SK-N-SH (cell line): ENCODE measurements at regions not wholly inside any gene's neighbourhood (a gene's known extent, or its start where the extent isn't known, plus 50 kb on each side); places are given as distances from the start of the nearest gene placed in this dataset.

Experiments
- CTCF ChIA-PET: fragments of 300-600, 350-600 bp; formaldehyde crosslinking; extraction: SDS; loops from one replicate; lab custom pipeline; 2021; lab: Yijun Ruan, JAX
- POLR2A ChIA-PET: fragments of 350-600 bp; sonication (Branson Sonifier 250); formaldehyde crosslinking; extraction: SDS; loops from one replicate; lab custom pipeline; 2020; ENCODE audit warnings: antibody characterized with exemption, inconsistent platforms; lab: Yijun Ruan, JAX
- DNase-seq: peaks from one replicate; pipeline ENCODE4 v3.0.0; 2012
- H2AFZ ChIP-seq: fragments of 200-600 bp; sonication (generic); 2 replicates; pipeline ENCODE4 v1.8.1; 2016; ENCODE audit warnings: antibody characterized with exemption, mild to moderate bottlenecking, low read depth
- H3F3A ChIP-seq: fragments of 200-600 bp; sonication (generic); replicated peaks from 2 replicates; pipeline ENCODE3; 2016; ENCODE audit warnings: antibody characterized with exemption, mild to moderate bottlenecking; ENCODE audit not compliant: insufficient read depth
- H3K27ac ChIP-seq, 2 experiments: fragments of 200-500 bp in 1 of 2; fragments of 200-600 bp in 1 of 2; sonication (Bioruptor generic) in 1 of 2; sonication (generic), shearing (Covaris generic) in 1 of 2; 2 replicates each; pipeline versions ENCODE4 v1.5.1 to v1.6.1; 2014 to 2016; ENCODE audit warnings: low read depth in 2 of 2, inconsistent platforms in 1 of 2, low read length in 1 of 2, mild to moderate bottlenecking in 1 of 2, mixed read lengths in 1 of 2
- H3K27me3 ChIP-seq: fragments of 200-600 bp; sonication (generic), shearing (Covaris generic); 2 replicates; pipeline ENCODE4 v1.6.1; 2016; ENCODE audit warnings: mixed run types; ENCODE audit not compliant: insufficient read depth
- H3K36me3 ChIP-seq, 2 experiments: fragments of 200-500 bp in 1 of 2; fragments of 200-600 bp in 1 of 2; sonication (Bioruptor generic) in 1 of 2; sonication (generic) in 1 of 2; replicated peaks in 1 of 2; 2 replicates each; pipeline versions ENCODE3 to v1.5.1; 2014 to 2016; ENCODE audit warnings: low read length in 1 of 2, mild to moderate bottlenecking in 1 of 2; ENCODE audit not compliant: insufficient read depth in 2 of 2, control insufficient read depth in 1 of 2
- H3K4me1 ChIP-seq, 2 experiments: fragments of 200-500 bp in 1 of 2; fragments of 200-600 bp in 1 of 2; sonication (Bioruptor generic) in 1 of 2; sonication (generic), shearing (Covaris generic) in 1 of 2; 2 replicates each; pipeline versions ENCODE4 v1.5.1 to v1.6.1; 2014 to 2016; ENCODE audit warnings: low read depth in 1 of 2, low read length in 1 of 2, mixed run types in 1 of 2; ENCODE audit not compliant: insufficient read depth in 2 of 2, control insufficient read depth in 1 of 2
- H3K4me2 ChIP-seq: fragments of 200-600 bp; sonication (generic), shearing (Covaris generic); 2 replicates; pipeline ENCODE4 v1.6.1; 2017; ENCODE audit warnings: mixed run types
- H3K4me3 ChIP-seq, 2 experiments: fragments of 200-500 bp in 1 of 2; fragments of 200-600 bp in 1 of 2; sonication (Bioruptor generic) in 1 of 2; sonication (generic), shearing (Covaris generic) in 1 of 2; 2 replicates each; pipeline versions ENCODE4 v1.5.1 to v1.8.1; 2014 to 2016; ENCODE audit warnings: low read depth in 2 of 2, inconsistent platforms in 1 of 2, low read length in 1 of 2, mild to moderate bottlenecking in 1 of 2, mixed read lengths in 1 of 2, moderate library complexity in 1 of 2
- H3K79me2 ChIP-seq: fragments of 200-600 bp; sonication (generic); 2 replicates; pipeline ENCODE4 v1.8.1; 2017; ENCODE audit warnings: mild to moderate bottlenecking; ENCODE audit not compliant: insufficient read depth
- H3K9ac ChIP-seq: fragments of 200-600 bp; sonication (generic); 2 replicates; pipeline ENCODE4 v1.6.1; 2017; ENCODE audit warnings: mixed run types
- H3K9me2 ChIP-seq: fragments of 200-600 bp; sonication (generic); 2 replicates; pipeline ENCODE4 v1.6.1; 2017; ENCODE audit warnings: mixed run types
- H3K9me3 ChIP-seq: fragments of 200-600 bp; sonication (generic); 2 replicates; pipeline ENCODE4 v1.6.1; 2017; ENCODE audit warnings: mixed run types, mild to moderate bottlenecking, moderate library complexity
- H4K20me1 ChIP-seq: fragments of 200-600 bp; sonication (generic); 2 replicates; pipeline ENCODE4 v1.6.1; 2017; ENCODE audit warnings: mild to moderate bottlenecking, mixed run types; ENCODE audit not compliant: insufficient read depth
- ELF1 ChIP-seq: IDR thresholded peaks from 2 replicates; pipeline ENCODE4 v1.4.0; 2012
- GABPA ChIP-seq: IDR thresholded peaks from 2 replicates; pipeline ENCODE4 v1.4.0; 2012; ENCODE audit warnings: low read depth, mild to moderate bottlenecking
- MXI1 ChIP-seq: IDR thresholded peaks from 2 replicates; pipeline ENCODE4 v1.6.1; 2012; ENCODE audit warnings: mild to moderate bottlenecking, low read depth, low read length, improper control_type of control experiment
- NFIC ChIP-seq: IDR thresholded peaks from 2 replicates; pipeline ENCODE4 v1.4.0; 2012; ENCODE audit warnings: borderline replicate concordance
- RCOR1 ChIP-seq: fragments of 150-350 bp; IDR thresholded peaks from 2 replicates; pipeline ENCODE4 v1.6.1; 2017; ENCODE audit warnings: antibody characterized with exemption, low read length
- RXRA ChIP-seq: IDR thresholded peaks from 2 replicates; pipeline ENCODE4 v1.4.0; 2012; ENCODE audit warnings: low read depth, mild to moderate bottlenecking, borderline replicate concordance
- TAF1 ChIP-seq: IDR thresholded peaks from 2 replicates; pipeline ENCODE4 v1.6.1; 2012; ENCODE audit warnings: low read depth, mild to moderate bottlenecking, low read length, moderate library complexity, borderline replicate concordance
- WGBS: methylation state at CpG from one replicate; pipeline ENCODE4 v1.1.6; 2017; ENCODE audit warnings: low lambda C conversion rate; 5-methylcytosine and 5-hydroxymethylcytosine counted together
- TF ChIP-seq, protein P1 (sequence below): fragments of 150-350 bp; IDR thresholded peaks from 2 replicates; pipeline ENCODE4 v1.6.1; 2017; ENCODE audit warnings: antibody characterized with exemption, low read length, low read depth, borderline replicate concordance
- TF ChIP-seq, protein P2 (sequence below): fragments of 150-350 bp; IDR thresholded peaks from 2 replicates; pipeline ENCODE4 v1.6.1; 2016; ENCODE audit warnings: mild to moderate bottlenecking, low read depth, low read length
- TF ChIP-seq, protein P3 (sequence below): IDR thresholded peaks from 2 replicates; pipeline ENCODE4; 2012

DNA sequence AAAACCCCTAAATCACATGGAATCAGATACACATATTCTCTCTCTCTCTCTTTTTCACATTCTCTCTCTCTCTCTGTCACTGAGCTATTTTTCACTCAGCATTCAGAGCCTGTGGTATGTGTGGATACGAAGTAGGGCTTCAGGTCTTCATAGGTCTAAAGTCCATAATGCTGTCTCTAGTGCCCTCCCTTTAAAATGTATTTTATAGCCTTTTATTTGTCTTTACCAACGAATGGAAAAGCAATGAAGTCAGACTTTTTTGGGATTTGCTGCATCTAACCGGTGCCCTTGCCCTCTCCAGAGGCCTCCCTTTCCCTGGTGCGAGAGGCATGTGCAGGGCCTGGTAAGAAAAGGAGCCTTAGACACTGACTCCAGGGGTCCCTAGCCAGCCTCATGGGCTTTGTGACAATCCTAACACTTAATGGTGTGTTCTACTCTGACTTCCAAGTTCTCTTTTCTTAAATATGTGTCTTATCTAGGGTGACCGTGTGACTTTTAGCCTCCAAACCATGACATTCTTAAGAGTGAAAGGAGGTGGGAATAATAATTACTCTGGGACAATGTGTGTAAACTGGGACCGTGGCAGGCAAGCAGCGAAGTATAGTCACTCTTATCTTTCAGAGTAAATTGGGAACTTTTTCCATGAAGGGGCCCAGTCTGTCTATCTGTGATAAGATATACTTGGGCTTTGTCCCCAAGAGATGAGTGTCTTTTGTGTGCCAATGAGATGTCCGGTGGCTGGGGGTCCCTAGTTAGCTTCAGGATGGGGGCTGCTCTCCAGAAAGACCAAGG is 101.1 kb downstream of the B3GNT2 start (continued):
- TF ChIP-seq RCOR1 (no peak), TAF1 (no peak), ELF1 (no peak), NFIC (no peak), GABPA (no peak), RXRA (no peak)
- TF ChIP-seq, protein P1, sequence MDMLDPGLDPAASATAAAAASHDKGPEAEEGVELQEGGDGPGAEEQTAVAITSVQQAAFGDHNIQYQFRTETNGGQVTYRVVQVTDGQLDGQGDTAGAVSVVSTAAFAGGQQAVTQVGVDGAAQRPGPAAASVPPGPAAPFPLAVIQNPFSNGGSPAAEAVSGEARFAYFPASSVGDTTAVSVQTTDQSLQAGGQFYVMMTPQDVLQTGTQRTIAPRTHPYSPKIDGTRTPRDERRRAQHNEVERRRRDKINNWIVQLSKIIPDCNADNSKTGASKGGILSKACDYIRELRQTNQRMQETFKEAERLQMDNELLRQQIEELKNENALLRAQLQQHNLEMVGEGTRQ: no peak
- TF ChIP-seq, protein P2, sequence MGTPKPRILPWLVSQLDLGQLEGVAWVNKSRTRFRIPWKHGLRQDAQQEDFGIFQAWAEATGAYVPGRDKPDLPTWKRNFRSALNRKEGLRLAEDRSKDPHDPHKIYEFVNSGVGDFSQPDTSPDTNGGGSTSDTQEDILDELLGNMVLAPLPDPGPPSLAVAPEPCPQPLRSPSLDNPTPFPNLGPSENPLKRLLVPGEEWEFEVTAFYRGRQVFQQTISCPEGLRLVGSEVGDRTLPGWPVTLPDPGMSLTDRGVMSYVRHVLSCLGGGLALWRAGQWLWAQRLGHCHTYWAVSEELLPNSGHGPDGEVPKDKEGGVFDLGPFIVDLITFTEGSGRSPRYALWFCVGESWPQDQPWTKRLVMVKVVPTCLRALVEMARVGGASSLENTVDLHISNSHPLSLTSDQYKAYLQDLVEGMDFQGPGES: no peak

DNA sequence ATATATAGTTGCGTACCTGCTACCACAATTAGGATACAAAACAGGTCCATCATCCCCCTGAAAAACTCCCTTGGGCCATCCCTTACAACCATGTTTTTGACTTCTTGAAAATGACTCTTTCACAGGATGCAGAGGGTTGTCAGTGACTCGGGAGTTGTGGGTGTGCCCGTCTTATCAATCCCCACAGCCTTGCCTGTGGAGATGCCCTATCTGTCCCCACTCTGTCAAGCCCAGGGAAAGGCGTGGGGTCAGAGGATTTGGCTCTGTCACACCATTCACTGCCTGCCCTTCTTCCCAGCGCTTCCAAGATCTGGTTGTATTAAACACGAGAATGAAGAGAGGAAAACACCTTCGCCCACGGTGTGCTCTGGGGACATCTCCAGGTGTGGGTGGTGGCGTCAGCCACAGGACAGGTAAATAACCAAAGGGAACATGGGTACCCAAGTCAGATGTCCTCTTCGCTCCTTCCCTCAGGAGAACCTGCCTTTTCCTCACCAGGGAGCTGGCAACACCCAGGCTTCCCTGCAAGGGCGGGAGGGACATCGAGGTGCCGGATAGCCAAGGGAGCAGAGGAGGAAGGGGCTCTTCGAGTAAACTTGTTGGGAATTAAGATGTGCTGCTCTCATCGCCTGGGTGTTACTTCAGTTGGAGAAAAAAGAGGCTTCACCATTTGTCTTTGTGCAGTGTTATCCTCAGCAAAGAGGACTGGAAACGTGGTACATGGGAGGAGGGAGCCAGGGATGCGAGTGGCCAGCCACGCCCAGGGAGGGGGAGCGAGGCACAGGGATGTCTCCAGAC is 100.3 kb downstream of the B3GNT2 start:
- Histone ChIP-seq H4K20me1 (no peaks in the 10 kb centered on the region), H3K9me3 (no peaks in the 10 kb centered on the region), H3K79me2 (no peaks in the 10 kb centered on the region), H3K4me2 (no peak overlapping the region), H3K4me3 (no peak overlapping the region), H3K27ac (no peak overlapping the region), H3K36me3 (no peaks in the 10 kb centered on the region), H2AFZ (no peak overlapping the region), H3K27me3 (no peaks in the 10 kb centered on the region), H3K4me1 (peaks cover 0 to 22% of the 10 kb centered on the region in 2 experiments; a peak in 1 of 4 replicates), H3K9ac (no peak overlapping the region), H3F3A (no peaks in the 10 kb centered on the region), H3K9me2 (no peaks in the 10 kb centered on the region)
- DNase-seq: no peak
- ChIA-PET POLR2A (no interaction called here), CTCF (interaction anchor here (1.2 kb wide), 1 partner anchor 115 kb away, joined by 3 read pairs; no protein-coding TSS in a partner anchor)
- no peak for TF ChIP-seq GABPA
- TF ChIP-seq, protein P3, sequence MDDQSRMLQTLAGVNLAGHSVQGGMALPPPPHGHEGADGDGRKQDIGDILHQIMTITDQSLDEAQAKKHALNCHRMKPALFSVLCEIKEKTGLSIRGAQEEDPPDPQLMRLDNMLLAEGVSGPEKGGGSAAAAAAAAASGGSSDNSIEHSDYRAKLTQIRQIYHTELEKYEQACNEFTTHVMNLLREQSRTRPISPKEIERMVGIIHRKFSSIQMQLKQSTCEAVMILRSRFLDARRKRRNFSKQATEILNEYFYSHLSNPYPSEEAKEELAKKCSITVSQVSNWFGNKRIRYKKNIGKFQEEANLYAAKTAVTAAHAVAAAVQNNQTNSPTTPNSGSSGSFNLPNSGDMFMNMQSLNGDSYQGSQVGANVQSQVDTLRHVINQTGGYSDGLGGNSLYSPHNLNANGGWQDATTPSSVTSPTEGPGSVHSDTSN: no peak
- no peak for TF ChIP-seq MXI1
- 75% methylated on average over 18 of the region's 19 CpGs for WGBS
